ENCODE measurements at regions not wholly inside any gene's neighbourhood (a gene's known extent, or its start where the extent isn't known, plus 50 kb on each side); places are given as distances from the start of the nearest gene placed in this dataset.

DNA sequence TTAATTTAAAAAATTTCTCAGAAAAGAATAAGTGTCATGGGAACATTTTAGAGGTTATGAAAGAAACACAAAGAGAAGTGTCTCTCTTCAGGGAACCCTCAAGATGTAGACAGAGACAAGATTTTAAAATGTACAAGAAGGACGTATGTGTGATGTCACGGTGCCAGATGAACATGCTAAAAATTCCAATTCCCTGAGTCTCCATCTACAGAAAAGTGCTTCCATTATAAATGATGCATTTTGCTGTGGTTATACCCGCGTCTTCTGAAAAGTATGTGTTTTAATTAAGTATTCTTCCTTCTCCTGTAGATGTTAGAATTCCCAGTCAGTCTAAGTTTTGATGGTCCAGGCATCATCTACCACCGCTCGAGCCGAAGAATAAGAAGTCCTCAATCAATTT, 489.1 kb downstream of the PREX1 start:
- H3K27ac ChIP-seq: no peak overlapping the region
- DNase-seq: no peak

DNA sequence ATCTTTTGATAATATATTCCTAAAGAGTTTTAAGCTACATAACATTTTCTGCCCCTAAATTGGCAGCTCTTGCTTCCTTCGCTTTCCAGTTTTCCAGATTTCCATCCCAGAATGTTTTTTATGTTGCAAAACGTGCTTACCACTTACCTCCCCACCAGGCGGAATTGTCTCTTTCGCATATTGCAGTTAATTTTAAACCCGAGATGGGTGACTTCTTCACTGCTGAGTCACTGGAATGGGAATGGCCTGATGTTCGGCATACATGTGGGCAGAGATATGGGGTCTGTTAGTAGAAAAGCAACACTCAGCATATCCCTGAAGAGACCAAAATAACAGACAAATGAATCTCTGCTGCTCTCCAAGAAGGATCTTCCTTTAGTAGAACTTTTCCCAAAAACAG, 491.2 kb downstream of the PREX1 start:
- Histone ChIP-seq H3K4me3 (no peak overlapping the region), H3K36me3 (no peaks in the 10 kb centered on the region), H3K27ac (no peak overlapping the region), H3K4me1 (peaks cover 0 to 3% (median 2%) of the 10 kb centered on the region in 4 donors), H3K27me3 (peaks cover 0 to 21% of the 10 kb centered on the region in 2 donors), H3K9me3 (no peaks in the 10 kb centered on the region)
- DNase-seq: no peak
- TF ChIP-seq, protein P1, sequence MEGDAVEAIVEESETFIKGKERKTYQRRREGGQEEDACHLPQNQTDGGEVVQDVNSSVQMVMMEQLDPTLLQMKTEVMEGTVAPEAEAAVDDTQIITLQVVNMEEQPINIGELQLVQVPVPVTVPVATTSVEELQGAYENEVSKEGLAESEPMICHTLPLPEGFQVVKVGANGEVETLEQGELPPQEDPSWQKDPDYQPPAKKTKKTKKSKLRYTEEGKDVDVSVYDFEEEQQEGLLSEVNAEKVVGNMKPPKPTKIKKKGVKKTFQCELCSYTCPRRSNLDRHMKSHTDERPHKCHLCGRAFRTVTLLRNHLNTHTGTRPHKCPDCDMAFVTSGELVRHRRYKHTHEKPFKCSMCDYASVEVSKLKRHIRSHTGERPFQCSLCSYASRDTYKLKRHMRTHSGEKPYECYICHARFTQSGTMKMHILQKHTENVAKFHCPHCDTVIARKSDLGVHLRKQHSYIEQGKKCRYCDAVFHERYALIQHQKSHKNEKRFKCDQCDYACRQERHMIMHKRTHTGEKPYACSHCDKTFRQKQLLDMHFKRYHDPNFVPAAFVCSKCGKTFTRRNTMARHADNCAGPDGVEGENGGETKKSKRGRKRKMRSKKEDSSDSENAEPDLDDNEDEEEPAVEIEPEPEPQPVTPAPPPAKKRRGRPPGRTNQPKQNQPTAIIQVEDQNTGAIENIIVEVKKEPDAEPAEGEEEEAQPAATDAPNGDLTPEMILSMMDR (IDR thresholded peaks at IDR 0.05): no peak
- intact Hi-C loops (cut with DNase I; ENCODE audit: low total_unique reads): no loop called here

More for the DNA sequence above, 489.1 kb downstream of the PREX1 start:
- H3K4me1 ChIP-seq: peaks cover 0 to 3% (median 2%) of the 10 kb centered on the region in 4 donors
- TF ChIP-seq, protein P1 (IDR thresholded peaks at IDR 0.05): no peak
- no peaks in the 10 kb centered on the region for H3K36me3 ChIP-seq
- peaks cover 0 to 22% of the 10 kb centered on the region in 2 donors for H3K27me3 ChIP-seq
- H3K4me3 ChIP-seq: no peak overlapping the region
- H3K9me3 ChIP-seq: no peaks in the 10 kb centered on the region
- intact Hi-C loops (cut with DNase I; ENCODE audit: low total_unique reads): no loop called here

DNA sequence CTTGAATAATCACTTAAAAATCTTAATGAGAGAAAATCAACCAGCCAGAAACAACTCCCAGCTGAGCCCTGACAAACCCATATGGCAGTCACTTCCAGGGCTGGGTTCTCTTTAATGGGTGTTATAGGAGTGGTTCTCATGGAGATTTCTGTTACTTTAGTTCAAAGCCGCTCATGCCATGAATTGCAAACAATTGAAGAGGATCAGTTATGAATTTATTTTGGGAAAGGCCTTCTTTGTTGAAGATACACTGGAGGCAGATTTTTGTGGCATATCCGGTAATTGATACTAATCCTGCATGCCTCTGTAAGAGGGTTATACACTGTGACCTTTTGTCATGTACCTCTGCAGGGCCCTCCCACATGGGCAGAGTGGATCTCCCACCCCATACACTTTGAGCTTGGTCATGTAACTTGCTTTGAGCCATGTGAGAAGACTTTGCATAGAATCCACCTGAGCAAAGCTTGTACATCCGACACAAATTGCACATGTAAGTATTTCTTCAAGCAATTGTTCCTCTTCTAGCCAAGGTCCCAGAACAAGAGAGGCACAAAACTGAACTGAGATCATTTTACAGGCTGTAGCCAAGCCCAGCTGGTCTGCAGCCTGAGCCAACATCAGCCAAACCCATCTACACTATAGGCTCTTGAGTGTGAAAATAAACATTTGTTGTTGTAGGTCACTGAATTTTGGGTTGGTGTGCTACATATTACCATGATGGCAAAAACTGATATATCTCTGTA, 492.3 kb downstream of the PREX1 start:
- intact Hi-C loops (cut with DNase I; ENCODE audit: low total_unique reads): no loop called here
- DNase-seq: no peak
- H3K4me1 ChIP-seq: peaks cover 0 to 3% (median 2%) of the 10 kb centered on the region in 4 donors
- TF ChIP-seq, protein P1 (IDR thresholded peaks at IDR 0.05): no peak
- no peaks in the 10 kb centered on the region for H3K36me3 ChIP-seq
- no peak overlapping the region for H3K27ac ChIP-seq
- no peak overlapping the region for H3K4me3 ChIP-seq
- H3K9me3 ChIP-seq: no peaks in the 10 kb centered on the region
- peaks cover 0 to 17% of the 10 kb centered on the region in 2 donors for H3K27me3 ChIP-seq

DNA sequence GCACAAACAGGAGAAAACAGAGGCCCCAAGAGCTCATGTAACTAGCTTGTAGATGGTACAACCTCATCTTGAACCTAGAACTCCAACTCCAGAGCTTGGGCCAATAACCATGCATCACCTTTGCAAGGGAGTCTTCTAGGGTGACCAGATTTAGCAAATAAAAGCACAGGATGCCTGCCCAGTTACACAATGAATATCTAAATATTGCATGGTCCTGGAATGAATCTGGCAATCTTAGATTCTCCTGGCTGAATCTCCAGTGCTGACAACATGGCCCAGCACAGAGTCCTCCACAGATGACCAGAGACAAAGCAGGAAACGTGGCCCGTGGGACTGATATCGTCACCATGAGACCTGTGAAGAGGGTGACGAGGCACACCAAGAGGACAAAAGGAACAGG, 494.1 kb downstream of the PREX1 start:
- intact Hi-C loops (cut with DNase I; ENCODE audit: low total_unique reads): loop anchor here (5.0 kb wide), 1 partner anchor 66 kb away; no protein-coding TSS in a partner anchor
- H3K4me3 ChIP-seq: no peak overlapping the region
- no peak overlapping the region for H3K27ac ChIP-seq
- H3K4me1 ChIP-seq: no peaks in the 10 kb centered on the region
- H3K36me3 ChIP-seq: no peaks in the 10 kb centered on the region
- TF ChIP-seq, protein P1 (IDR thresholded peaks at IDR 0.05): no peak
- no peaks in the 10 kb centered on the region for H3K9me3 ChIP-seq
- peaks cover 0 to 19% of the 10 kb centered on the region in 2 donors for H3K27me3 ChIP-seq
- DNase-seq: no peak

DNA sequence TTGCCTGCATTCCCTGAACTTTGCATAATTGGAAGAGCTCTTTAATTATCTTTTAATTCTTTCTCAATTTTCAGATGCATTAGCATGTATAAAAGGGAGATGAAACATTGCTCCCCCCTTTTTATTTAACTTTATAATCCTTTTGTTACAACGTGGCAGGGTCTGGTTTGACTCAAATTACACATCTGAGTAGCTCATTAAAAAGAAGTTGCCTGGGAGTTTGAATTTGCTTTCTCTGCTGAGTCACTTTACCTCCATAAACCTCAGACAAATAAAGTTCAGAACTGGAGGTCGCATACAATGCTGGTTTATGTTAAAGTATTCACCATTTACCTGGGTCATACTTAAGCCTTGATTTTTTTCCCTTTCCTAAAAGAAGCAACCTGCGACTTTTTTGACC, 495.2 kb downstream of the PREX1 start:
- Histone ChIP-seq H3K4me1 (no peaks in the 10 kb centered on the region), H3K9me3 (no peaks in the 10 kb centered on the region), H3K36me3 (no peaks in the 10 kb centered on the region), H3K27me3 (peaks cover 0 to 17% of the 10 kb centered on the region in 2 donors), H3K4me3 (no peak overlapping the region), H3K27ac (no peak overlapping the region)
- intact Hi-C loops (cut with DNase I; ENCODE audit: low total_unique reads): loop anchor here (5.0 kb wide), 1 partner anchor 65 kb away; no protein-coding TSS in a partner anchor
- TF ChIP-seq, protein P1 (IDR thresholded peaks at IDR 0.05): no peak
- DNase-seq: no peak
